Spleen (tissue), 7 donors: ENCODE measurements at regions not wholly inside any gene's neighbourhood (a gene's known extent, or its start where the extent isn't known, plus 50 kb on each side); places are given as distances from the start of the nearest gene placed in this dataset.

Experiments used
- CTCF ChIP-seq, 11 experiments: fragments of 200-600 bp in 7 of 11; fragments of 450-650 bp in 4 of 11; sonication (generic) in 4 of 11; IDR thresholded peaks in 8 of 11; conservative IDR thresholded peaks in 3 of 11; 1 replicate in 7 of 11; 2 replicates in 4 of 11; pipeline versions ENCODE4 v1.4.0 to v1.8.0; 2016 to 2021; ENCODE audit warnings: antibody characterized with exemption in 11 of 11, inconsistent platforms in 4 of 11, mild to moderate bottlenecking in 1 of 11
- POLR2A ChIP-seq, 3 donors: fragments of 450-650 bp; IDR thresholded peaks; one replicate each; pipeline ENCODE4 v1.5.1; 2017; ENCODE audit warnings: antibody characterized with exemption in 3 of 3, mild to moderate bottlenecking in 1 of 3
- donor health status: DM: no; HTN: no; CAD: no; lungs with moderate emphysema.
- donor health status: DM: no; HTN: no; CAD: no.
- donor health status: DM: no; HTN: no; CAD: no.

- TF ChIP-seq POLR2A (IDR thresholded peaks at IDR 0.05) = no peak
- no peak for TF ChIP-seq CTCF (IDR thresholded peaks at IDR 0.05 in 8 of 11, conservative IDR thresholded peaks at IDR 0.05 in 3 of 11)
These were observed 419.5 kb upstream of the TENM4 start for GRCh38 chr11:79860336-79860735.
